ENCODE measurements at regions not wholly inside any gene's neighbourhood (a gene's known extent, or its start where the extent isn't known, plus 50 kb on each side); places are given as distances from the start of the nearest gene placed in this dataset.

DNA sequence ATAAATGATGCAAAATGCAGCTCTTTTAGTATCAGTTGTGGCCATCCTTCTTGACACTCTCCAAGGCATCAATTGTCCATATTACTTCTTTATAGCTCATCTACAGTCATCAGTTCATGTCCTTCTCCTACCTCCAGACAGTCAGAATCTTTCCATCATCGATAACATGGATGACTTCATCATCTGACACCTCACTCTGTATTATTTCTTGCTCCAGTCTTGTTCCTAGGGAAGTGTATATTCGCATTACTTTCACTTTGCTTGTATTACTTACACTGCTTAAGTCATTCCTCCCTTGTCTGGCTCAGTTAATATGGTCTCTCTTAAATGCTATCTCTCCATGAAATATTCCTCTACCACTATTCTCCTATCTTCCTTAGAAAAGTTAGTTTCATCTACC lies 999.1 kb upstream of the SLC10A2 start:
- TF ChIP-seq POLR2A (IDR thresholded peaks at IDR 0.05) (no peak), EP300 (IDR thresholded peaks at IDR 0.05) (no peak)
- TF ChIP-seq, protein P1, sequence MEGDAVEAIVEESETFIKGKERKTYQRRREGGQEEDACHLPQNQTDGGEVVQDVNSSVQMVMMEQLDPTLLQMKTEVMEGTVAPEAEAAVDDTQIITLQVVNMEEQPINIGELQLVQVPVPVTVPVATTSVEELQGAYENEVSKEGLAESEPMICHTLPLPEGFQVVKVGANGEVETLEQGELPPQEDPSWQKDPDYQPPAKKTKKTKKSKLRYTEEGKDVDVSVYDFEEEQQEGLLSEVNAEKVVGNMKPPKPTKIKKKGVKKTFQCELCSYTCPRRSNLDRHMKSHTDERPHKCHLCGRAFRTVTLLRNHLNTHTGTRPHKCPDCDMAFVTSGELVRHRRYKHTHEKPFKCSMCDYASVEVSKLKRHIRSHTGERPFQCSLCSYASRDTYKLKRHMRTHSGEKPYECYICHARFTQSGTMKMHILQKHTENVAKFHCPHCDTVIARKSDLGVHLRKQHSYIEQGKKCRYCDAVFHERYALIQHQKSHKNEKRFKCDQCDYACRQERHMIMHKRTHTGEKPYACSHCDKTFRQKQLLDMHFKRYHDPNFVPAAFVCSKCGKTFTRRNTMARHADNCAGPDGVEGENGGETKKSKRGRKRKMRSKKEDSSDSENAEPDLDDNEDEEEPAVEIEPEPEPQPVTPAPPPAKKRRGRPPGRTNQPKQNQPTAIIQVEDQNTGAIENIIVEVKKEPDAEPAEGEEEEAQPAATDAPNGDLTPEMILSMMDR (IDR thresholded peaks at IDR 0.05) = no peak

All from gastroesophageal sphincter (tissue), 3 donors.